ENCODE measurements at regions not wholly inside any gene's neighbourhood (a gene's known extent, or its start where the extent isn't known, plus 50 kb on each side); places are given as distances from the start of the nearest gene placed in this dataset.

- Histone ChIP-seq H3K36me3 (ENCODE audit: control insufficient read depth, insufficient read depth, low read length) (no peaks in the 10 kb centered on the region), H3K4me3 (ENCODE audit: low read depth, low read length) (no peak overlapping the region), H3K27me3 (ENCODE audit: control insufficient read depth, insufficient read depth, low read length) (no peaks in the 10 kb centered on the region)
- DNase-seq (ENCODE audit: low read depth), result no peak
- no peak for TF ChIP-seq CTCF (IDR thresholded peaks at IDR 0.05; ENCODE audit: insufficient read depth, low read length, poor library complexity, severe bottlenecking)
Measured at GRCh38 chr11:45501392-45502225, 163.8 kb downstream of the CHST1 start.

GRCh38 chr11:45500451-45500850, 165.0 kb downstream of the CHST1 start:
- DNase-seq (ENCODE audit: low read depth), result no peak
- no peaks in the 10 kb centered on the region for H3K36me3 ChIP-seq (ENCODE audit: control insufficient read depth, insufficient read depth, low read length)

DNA sequence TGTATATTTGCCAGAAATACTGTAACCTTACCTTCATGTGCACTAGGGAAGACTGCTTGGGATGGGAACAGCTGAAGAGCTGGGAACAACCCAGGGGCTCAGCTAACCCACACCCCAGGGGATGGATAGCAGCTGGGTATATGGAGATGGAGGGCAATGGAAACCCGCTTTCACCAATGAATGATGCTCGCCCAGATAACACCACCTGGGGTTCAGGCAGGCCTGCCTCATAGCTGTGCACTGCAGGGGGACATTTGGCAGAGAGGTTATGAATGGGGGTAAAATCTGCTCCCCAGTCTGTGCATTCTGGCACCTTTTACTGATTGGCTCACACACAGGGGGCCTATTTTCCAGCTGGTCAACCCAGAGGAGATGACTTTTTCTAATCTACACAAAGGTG, 170.7 kb downstream of the CHST1 start:
- Histone ChIP-seq H3K36me3 (ENCODE audit: control insufficient read depth, insufficient read depth, low read length) (no peaks in the 10 kb centered on the region), H3K4me3 (ENCODE audit: low read depth, low read length) (no peak overlapping the region), H3K27me3 (ENCODE audit: control insufficient read depth, insufficient read depth, low read length) (no peaks in the 10 kb centered on the region)
- DNase-seq (ENCODE audit: low read depth), result no peak
- TF ChIP-seq CTCF (IDR thresholded peaks at IDR 0.05; ENCODE audit: insufficient read depth, low read length, poor library complexity, severe bottlenecking), result no peak

More at GRCh38 chr11:45500451-45500850, 165.0 kb downstream of the CHST1 start:
- no peak for TF ChIP-seq CTCF (IDR thresholded peaks at IDR 0.05; ENCODE audit: insufficient read depth, low read length, poor library complexity, severe bottlenecking)
- no peak overlapping the region for H3K4me3 ChIP-seq (ENCODE audit: low read depth, low read length)
- H3K27me3 ChIP-seq (ENCODE audit: control insufficient read depth, insufficient read depth, low read length), result no peaks in the 10 kb centered on the region

DNA sequence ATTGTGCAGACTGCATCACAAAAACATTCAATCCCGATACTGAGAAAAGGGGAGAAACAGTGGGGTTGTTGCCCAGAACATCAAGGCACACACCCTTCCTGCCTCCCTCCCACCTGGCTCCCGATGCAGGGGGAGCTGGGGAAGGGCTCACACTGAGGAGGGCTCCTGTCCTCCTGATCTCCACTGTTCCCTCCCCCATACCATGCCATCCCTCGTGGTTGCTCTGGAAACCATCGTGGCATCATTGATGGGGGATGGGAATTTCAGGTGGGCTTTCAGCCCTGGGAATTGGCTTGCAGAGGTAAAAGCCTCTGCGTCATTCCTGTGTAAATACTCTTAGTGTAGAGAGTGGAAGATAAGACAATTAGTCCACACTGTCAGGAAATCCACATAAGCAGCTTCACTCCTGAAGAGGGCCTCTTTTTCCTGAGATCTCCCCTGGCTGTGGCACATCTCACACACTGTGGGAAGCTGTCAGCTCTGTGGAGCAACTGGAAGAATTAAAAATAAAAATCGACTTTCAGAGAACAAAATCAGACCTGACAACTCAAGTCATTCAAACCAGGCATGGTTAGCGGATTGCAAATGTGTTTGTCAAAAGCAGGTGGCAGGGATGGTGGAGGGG, 176.0 kb downstream of the CHST1 start:
- Histone ChIP-seq H3K27me3 (ENCODE audit: control insufficient read depth, insufficient read depth, low read length) (peaks cover 2% of the 10 kb centered on the region), H3K36me3 (ENCODE audit: control insufficient read depth, insufficient read depth, low read length) (no peaks in the 10 kb centered on the region), H3K4me3 (ENCODE audit: low read depth, low read length) (no peak overlapping the region)
- DNase-seq (ENCODE audit: low read depth), result no peak
- TF ChIP-seq CTCF (IDR thresholded peaks at IDR 0.05; ENCODE audit: insufficient read depth, low read length, poor library complexity, severe bottlenecking), result no peak

DNA sequence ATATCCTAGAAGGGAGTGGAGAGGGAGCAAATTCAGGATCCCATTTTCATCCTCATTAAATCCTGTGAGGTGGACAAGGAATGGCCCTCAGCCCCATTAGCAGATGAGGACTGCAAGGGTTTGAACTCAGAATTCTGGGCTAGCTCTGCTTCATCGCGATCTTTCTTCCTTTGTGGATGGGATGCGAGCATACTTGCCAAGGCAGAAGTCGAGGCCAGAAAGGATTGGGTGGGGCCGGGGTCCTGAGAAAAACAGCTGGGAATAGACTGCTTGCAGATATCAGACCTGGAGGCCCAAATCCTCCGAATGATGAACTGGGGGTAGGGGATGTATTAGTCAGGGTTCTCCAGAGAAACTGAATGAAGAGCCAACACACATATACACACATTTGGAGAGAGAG, 179.0 kb downstream of the CHST1 start:
- no peak overlapping the region for H3K4me3 ChIP-seq (ENCODE audit: low read depth, low read length)
- H3K27me3 ChIP-seq (ENCODE audit: control insufficient read depth, insufficient read depth, low read length), result peaks cover 6% of the 10 kb centered on the region
- no peaks in the 10 kb centered on the region for H3K36me3 ChIP-seq (ENCODE audit: control insufficient read depth, insufficient read depth, low read length)
- DNase-seq (ENCODE audit: low read depth), result no peak
- no peak for TF ChIP-seq CTCF (IDR thresholded peaks at IDR 0.05; ENCODE audit: insufficient read depth, low read length, poor library complexity, severe bottlenecking)
